ENCODE measurements at regions not wholly inside any gene's neighbourhood (a gene's known extent, or its start where the extent isn't known, plus 50 kb on each side); places are given as distances from the start of the nearest gene placed in this dataset.

DNA sequence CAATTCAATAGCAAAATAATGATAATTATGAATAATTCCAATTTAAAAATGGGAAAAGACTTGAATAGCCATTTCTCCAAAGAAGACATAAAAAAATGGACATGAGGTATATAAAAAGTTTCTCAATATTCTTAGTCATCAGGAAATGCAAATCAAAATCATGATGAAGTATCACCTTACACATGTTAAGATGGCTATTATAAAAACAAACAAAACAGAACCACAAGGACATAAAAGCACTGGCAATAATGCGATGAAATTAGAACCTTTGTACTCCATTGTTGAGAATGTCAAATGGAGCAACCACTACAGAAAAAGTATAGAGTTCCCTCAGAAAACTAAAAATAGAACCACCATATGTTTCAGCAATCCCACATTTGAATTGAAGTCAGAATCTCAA, 1186.1 kb downstream of the SLITRK5 start:
- TF ChIP-seq, protein P1, sequence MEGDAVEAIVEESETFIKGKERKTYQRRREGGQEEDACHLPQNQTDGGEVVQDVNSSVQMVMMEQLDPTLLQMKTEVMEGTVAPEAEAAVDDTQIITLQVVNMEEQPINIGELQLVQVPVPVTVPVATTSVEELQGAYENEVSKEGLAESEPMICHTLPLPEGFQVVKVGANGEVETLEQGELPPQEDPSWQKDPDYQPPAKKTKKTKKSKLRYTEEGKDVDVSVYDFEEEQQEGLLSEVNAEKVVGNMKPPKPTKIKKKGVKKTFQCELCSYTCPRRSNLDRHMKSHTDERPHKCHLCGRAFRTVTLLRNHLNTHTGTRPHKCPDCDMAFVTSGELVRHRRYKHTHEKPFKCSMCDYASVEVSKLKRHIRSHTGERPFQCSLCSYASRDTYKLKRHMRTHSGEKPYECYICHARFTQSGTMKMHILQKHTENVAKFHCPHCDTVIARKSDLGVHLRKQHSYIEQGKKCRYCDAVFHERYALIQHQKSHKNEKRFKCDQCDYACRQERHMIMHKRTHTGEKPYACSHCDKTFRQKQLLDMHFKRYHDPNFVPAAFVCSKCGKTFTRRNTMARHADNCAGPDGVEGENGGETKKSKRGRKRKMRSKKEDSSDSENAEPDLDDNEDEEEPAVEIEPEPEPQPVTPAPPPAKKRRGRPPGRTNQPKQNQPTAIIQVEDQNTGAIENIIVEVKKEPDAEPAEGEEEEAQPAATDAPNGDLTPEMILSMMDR (IDR thresholded peaks at IDR 0.05): no peak
- no peak for TF ChIP-seq POLR2A (IDR thresholded peaks at IDR 0.05)
- no peak for TF ChIP-seq EP300 (IDR thresholded peaks at IDR 0.05)

Data from gastroesophageal sphincter (tissue), 3 donors.